Mesendoderm (in vitro differentiated cells): ENCODE measurements at regions not wholly inside any gene's neighbourhood (a gene's known extent, or its start where the extent isn't known, plus 50 kb on each side); places are given as distances from the start of the nearest gene placed in this dataset.
"Not testable (repeated sequence)": the region's sequence is repeated elsewhere in the genome, so short reads cannot be mapped to it uniquely, and the experiment has no call there.

Experiments used
- DNase-seq: peaks from one replicate; pipeline ENCODE4 v3.0.0; 2013
- H2AK5ac ChIP-seq: 2 replicates; pipeline ENCODE4 v1.6.1; 2013; ENCODE audit warnings: low read length, inconsistent platforms
- H2BK120ac ChIP-seq: 2 replicates; pipeline ENCODE4 v1.6.1; 2013; ENCODE audit warnings: low read depth, mild to moderate bottlenecking, low read length, moderate library complexity, mixed read lengths
- H2BK15ac ChIP-seq: replicated peaks from 2 replicates; pipeline ENCODE4 v1.6.1; 2013; ENCODE audit warnings: low read depth, mild to moderate bottlenecking, moderate library complexity
- H2BK5ac ChIP-seq: 2 replicates; pipeline ENCODE4 v1.6.1; 2013; ENCODE audit warnings: low read length, inconsistent platforms
- H3K18ac ChIP-seq: 2 replicates; pipeline ENCODE4 v1.6.1; 2013; ENCODE audit warnings: mild to moderate bottlenecking, low read length, mixed read lengths
- H3K23ac ChIP-seq: one replicate; pipeline ENCODE4 v1.6.1; 2013; ENCODE audit warnings: low read length
- H3K27ac ChIP-seq: 2 replicates; pipeline ENCODE4 v1.5.1; 2013; ENCODE audit warnings: low read depth, mild to moderate bottlenecking, inconsistent platforms, low read length, moderate library complexity
- H3K27me3 ChIP-seq: 2 replicates; pipeline ENCODE4 v1.6.1; 2013; ENCODE audit warnings: low read length, control low read depth, mild to moderate bottlenecking, inconsistent platforms; ENCODE audit not compliant: insufficient read depth, poor library complexity
- H3K36me3 ChIP-seq: 2 replicates; pipeline ENCODE4 v1.6.1; 2013; ENCODE audit warnings: low read length, inconsistent platforms; ENCODE audit not compliant: control insufficient read depth, insufficient read depth
- H3K4ac ChIP-seq: one replicate; pipeline ENCODE4 v1.6.1; 2013; ENCODE audit warnings: low read depth, mild to moderate bottlenecking, low read length, moderate library complexity
- H3K4me1 ChIP-seq: 2 replicates; pipeline ENCODE4 v1.6.1; 2013; ENCODE audit warnings: low read depth, low read length, inconsistent platforms; ENCODE audit not compliant: control insufficient read depth
- H3K4me2 ChIP-seq: 2 replicates; pipeline ENCODE4 v1.6.1; 2013; ENCODE audit warnings: low read length
- H3K4me3 ChIP-seq: 2 replicates; pipeline ENCODE4 v1.5.1; 2013; ENCODE audit warnings: mild to moderate bottlenecking, low read length
- H3K56ac ChIP-seq: one replicate; pipeline ENCODE4 v1.6.1; 2013; ENCODE audit warnings: low read length
- H3K79me1 ChIP-seq: 2 replicates; pipeline ENCODE4 v1.6.1; 2013; ENCODE audit warnings: low read length, inconsistent platforms
- H3K79me2 ChIP-seq: 2 replicates; pipeline ENCODE4 v1.6.1; 2013; ENCODE audit warnings: mild to moderate bottlenecking, low read length; ENCODE audit not compliant: control insufficient read depth, insufficient read depth
- H3K9ac ChIP-seq: 2 replicates; pipeline ENCODE4 v1.6.1; 2013; ENCODE audit warnings: low read length, inconsistent platforms
- H4K5ac ChIP-seq: one replicate; pipeline ENCODE4 v1.6.1; 2013; ENCODE audit warnings: low read length
- H4K8ac ChIP-seq: one replicate; pipeline ENCODE4 v1.6.1; 2013; ENCODE audit warnings: low read depth, mild to moderate bottlenecking, control low read depth, low read length, moderate library complexity
- WGBS: extraction: QIAGEN DNeasy Blood & Tissue Kit; methylation state at CpG from one replicate; pipeline ENCODE4 v1.1.7; 2013; ENCODE audit warnings: low lambda C conversion rate, missing lambda C conversion rate; ENCODE audit not compliant: insufficient coverage; ENCODE audit errors: extremely low coverage; 5-methylcytosine and 5-hydroxymethylcytosine counted together

- Histone ChIP-seq H3K27me3 (no peaks in the 10 kb centered on the region), H3K27ac (no peak overlapping the region), H3K56ac (no peak overlapping the region), H3K23ac (no peak overlapping the region), H3K4me3 (no peak overlapping the region), H4K8ac (no peak overlapping the region), H4K5ac (no peak overlapping the region), H2BK15ac (no peak overlapping the region), H3K9ac (no peak overlapping the region), H2BK120ac (no peak overlapping the region), H3K79me2 (no peaks in the 10 kb centered on the region), H3K79me1 (no peaks in the 10 kb centered on the region), H3K4me1 (no peaks in the 10 kb centered on the region), H2BK5ac (no peak overlapping the region), H3K36me3 (no peaks in the 10 kb centered on the region), H3K4me2 (no peak overlapping the region), H2AK5ac (no peak overlapping the region), H3K4ac (no peak overlapping the region), H3K18ac (no peak overlapping the region)
- WGBS, result no CpG with 5 or more reads among the region's 1 CpG
- DNase-seq, result peak; percentile 77
These were observed 69.6 kb upstream of the TEAD1 start for GRCh38 chr11:12604557-12605153.

- Histone ChIP-seq H3K23ac (no peak overlapping the region), H2BK15ac (no peak overlapping the region), H4K8ac (no peak overlapping the region), H3K79me1 (no peaks in the 10 kb centered on the region), H3K36me3 (no peaks in the 10 kb centered on the region), H3K18ac (no peak overlapping the region), H3K79me2 (no peaks in the 10 kb centered on the region), H2BK120ac (no peak overlapping the region), H3K27ac (no peak overlapping the region), H3K4me3 (no peak overlapping the region), H3K27me3 (no peaks in the 10 kb centered on the region), H3K56ac (no peak overlapping the region), H4K5ac (no peak overlapping the region), H3K4me2 (no peak overlapping the region), H2AK5ac (no peak overlapping the region), H3K4ac (no peak overlapping the region), H2BK5ac (no peak overlapping the region), H3K4me1 (no peaks in the 10 kb centered on the region), H3K9ac (no peak overlapping the region)
- no CpG with 5 or more reads among the region's 2 CpGs for WGBS
- peak; percentile 46 for DNase-seq
These were observed 67.6 kb upstream of the TEAD1 start for GRCh38 chr11:12606597-12606996.

- not testable (repeated sequence) for H3K9ac ChIP-seq, H3K79me2 ChIP-seq, H3K4me3 ChIP-seq, H3K27ac ChIP-seq, H3K4me2 ChIP-seq, H3K4me1 ChIP-seq, DNase-seq, H3K18ac ChIP-seq, H2BK15ac ChIP-seq, H2AK5ac ChIP-seq, H3K56ac ChIP-seq, H2BK120ac ChIP-seq, H4K8ac ChIP-seq, H3K4ac ChIP-seq, H3K27me3 ChIP-seq, H2BK5ac ChIP-seq, H3K79me1 ChIP-seq, H3K36me3 ChIP-seq, H4K5ac ChIP-seq, H3K23ac ChIP-seq
- no CpG with 5 or more reads among the region's 5 CpGs for WGBS
These were observed 65.5 kb upstream of the TEAD1 start for GRCh38 chr11:12608678-12609077.

- no peak overlapping the region for H2BK15ac ChIP-seq
- no peaks in the 10 kb centered on the region for H3K79me1 ChIP-seq
- no peak for DNase-seq
- no peak overlapping the region for H4K8ac ChIP-seq
- no peak overlapping the region for H3K4me2 ChIP-seq
- no peak overlapping the region for H3K4ac ChIP-seq
- no peak overlapping the region for H2AK5ac ChIP-seq
- no peaks in the 10 kb centered on the region for H3K79me2 ChIP-seq
- H3K36me3 ChIP-seq, result no peaks in the 10 kb centered on the region
- no peaks in the 10 kb centered on the region for H3K4me1 ChIP-seq
- no peak overlapping the region for H4K5ac ChIP-seq
- H3K18ac ChIP-seq, result no peak overlapping the region
- H3K4me3 ChIP-seq, result no peak overlapping the region
- no peak overlapping the region for H3K23ac ChIP-seq
- H2BK5ac ChIP-seq, result no peak overlapping the region
- no peak overlapping the region for H3K56ac ChIP-seq
- H3K27ac ChIP-seq, result no peak overlapping the region
- no peak overlapping the region for H3K9ac ChIP-seq
- H3K27me3 ChIP-seq, result no peaks in the 10 kb centered on the region
- H2BK120ac ChIP-seq, result no peak overlapping the region
These were observed 62.9 kb upstream of the TEAD1 start for GRCh38 chr11:12611352-12611751.

GRCh38 chr11:12617632-12618031 lies 56.6 kb upstream of the TEAD1 start:
- Histone ChIP-seq H3K4me1 (no peaks in the 10 kb centered on the region), H3K4ac (no peak overlapping the region), H2BK120ac (no peak overlapping the region), H2AK5ac (no peak overlapping the region), H3K4me3 (no peak overlapping the region), H3K27me3 (no peaks in the 10 kb centered on the region), H4K5ac (no peak overlapping the region), H3K27ac (no peak overlapping the region), H2BK15ac (no peak overlapping the region), H3K79me1 (no peaks in the 10 kb centered on the region), H3K56ac (no peak overlapping the region), H3K4me2 (no peak overlapping the region), H2BK5ac (no peak overlapping the region), H3K18ac (no peak overlapping the region), H3K36me3 (no peaks in the 10 kb centered on the region), H3K9ac (no peak overlapping the region), H4K8ac (no peak overlapping the region), H3K23ac (no peak overlapping the region), H3K79me2 (no peaks in the 10 kb centered on the region)
- WGBS, result no CpG with 5 or more reads among the region's 3 CpGs
- no peak for DNase-seq

GRCh38 chr11:12618743-12619540 lies 55.3 kb upstream of the TEAD1 start:
- no peak overlapping the region for H3K4ac ChIP-seq
- no peak overlapping the region for H3K18ac ChIP-seq
- H3K4me2 ChIP-seq, result no peak overlapping the region
- DNase-seq, result peak; percentile 59
- no peak overlapping the region for H2BK5ac ChIP-seq
- no CpG with 5 or more reads among the region's 2 CpGs for WGBS
- no peaks in the 10 kb centered on the region for H3K79me1 ChIP-seq
- no peak overlapping the region for H2BK15ac ChIP-seq
- H3K27ac ChIP-seq, result no peak overlapping the region
- H3K27me3 ChIP-seq, result no peaks in the 10 kb centered on the region
- no peaks in the 10 kb centered on the region for H3K36me3 ChIP-seq
- no peak overlapping the region for H3K4me3 ChIP-seq
- no peak overlapping the region for H4K8ac ChIP-seq
- no peak overlapping the region for H4K5ac ChIP-seq
- no peak overlapping the region for H3K56ac ChIP-seq
- no peak overlapping the region for H3K9ac ChIP-seq
- no peak overlapping the region for H2AK5ac ChIP-seq
- H3K4me1 ChIP-seq, result no peaks in the 10 kb centered on the region
- H3K23ac ChIP-seq, result no peak overlapping the region
- H3K79me2 ChIP-seq, result no peaks in the 10 kb centered on the region
- no peak overlapping the region for H2BK120ac ChIP-seq
